HL-60 (cell line): ENCODE measurements at regions not wholly inside any gene's neighbourhood (a gene's known extent, or its start where the extent isn't known, plus 50 kb on each side); places are given as distances from the start of the nearest gene placed in this dataset.

Source experiments
- POLR2AphosphoS5 ChIP-seq: IDR thresholded peaks from 2 replicates; pipeline ENCODE4 v1.6.1; 2012; ENCODE audit warnings: low read depth
- TF ChIP-seq, protein P1 (sequence below): IDR thresholded peaks from one replicate; pipeline ENCODE4 v1.5.1; 2011; ENCODE audit warnings: low read length, control low read depth, inconsistent platforms; ENCODE audit not compliant: insufficient read depth
- TF ChIP-seq, protein P2 (sequence below): IDR thresholded peaks from 2 replicates; pipeline ENCODE4 v1.6.1; 2012; ENCODE audit warnings: low read depth; ENCODE audit not compliant: insufficient replicate concordance

DNA sequence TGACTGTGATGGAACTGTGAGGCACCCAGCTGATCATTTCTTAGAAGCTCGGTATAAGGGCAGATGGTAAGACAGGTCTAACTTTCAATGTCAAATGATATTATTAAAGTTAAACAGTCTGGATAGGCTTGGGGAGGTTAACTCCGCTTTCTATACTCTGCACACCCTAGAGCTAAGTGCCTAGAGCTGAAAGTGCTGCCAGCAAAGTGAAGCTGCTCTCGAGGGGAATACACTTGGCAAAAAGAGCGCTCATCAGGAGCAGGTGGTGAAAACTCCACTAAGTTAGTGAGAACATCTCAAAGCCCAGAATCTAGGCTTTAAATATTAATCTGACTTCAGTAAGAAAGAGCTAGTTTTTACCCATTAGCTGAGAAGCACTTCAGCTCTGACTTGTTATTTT is 349.6 kb upstream of the SLC30A5 start:
- TF ChIP-seq, protein P1, sequence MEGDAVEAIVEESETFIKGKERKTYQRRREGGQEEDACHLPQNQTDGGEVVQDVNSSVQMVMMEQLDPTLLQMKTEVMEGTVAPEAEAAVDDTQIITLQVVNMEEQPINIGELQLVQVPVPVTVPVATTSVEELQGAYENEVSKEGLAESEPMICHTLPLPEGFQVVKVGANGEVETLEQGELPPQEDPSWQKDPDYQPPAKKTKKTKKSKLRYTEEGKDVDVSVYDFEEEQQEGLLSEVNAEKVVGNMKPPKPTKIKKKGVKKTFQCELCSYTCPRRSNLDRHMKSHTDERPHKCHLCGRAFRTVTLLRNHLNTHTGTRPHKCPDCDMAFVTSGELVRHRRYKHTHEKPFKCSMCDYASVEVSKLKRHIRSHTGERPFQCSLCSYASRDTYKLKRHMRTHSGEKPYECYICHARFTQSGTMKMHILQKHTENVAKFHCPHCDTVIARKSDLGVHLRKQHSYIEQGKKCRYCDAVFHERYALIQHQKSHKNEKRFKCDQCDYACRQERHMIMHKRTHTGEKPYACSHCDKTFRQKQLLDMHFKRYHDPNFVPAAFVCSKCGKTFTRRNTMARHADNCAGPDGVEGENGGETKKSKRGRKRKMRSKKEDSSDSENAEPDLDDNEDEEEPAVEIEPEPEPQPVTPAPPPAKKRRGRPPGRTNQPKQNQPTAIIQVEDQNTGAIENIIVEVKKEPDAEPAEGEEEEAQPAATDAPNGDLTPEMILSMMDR = no peak
- no peak for TF ChIP-seq POLR2AphosphoS5
- TF ChIP-seq, protein P2, sequence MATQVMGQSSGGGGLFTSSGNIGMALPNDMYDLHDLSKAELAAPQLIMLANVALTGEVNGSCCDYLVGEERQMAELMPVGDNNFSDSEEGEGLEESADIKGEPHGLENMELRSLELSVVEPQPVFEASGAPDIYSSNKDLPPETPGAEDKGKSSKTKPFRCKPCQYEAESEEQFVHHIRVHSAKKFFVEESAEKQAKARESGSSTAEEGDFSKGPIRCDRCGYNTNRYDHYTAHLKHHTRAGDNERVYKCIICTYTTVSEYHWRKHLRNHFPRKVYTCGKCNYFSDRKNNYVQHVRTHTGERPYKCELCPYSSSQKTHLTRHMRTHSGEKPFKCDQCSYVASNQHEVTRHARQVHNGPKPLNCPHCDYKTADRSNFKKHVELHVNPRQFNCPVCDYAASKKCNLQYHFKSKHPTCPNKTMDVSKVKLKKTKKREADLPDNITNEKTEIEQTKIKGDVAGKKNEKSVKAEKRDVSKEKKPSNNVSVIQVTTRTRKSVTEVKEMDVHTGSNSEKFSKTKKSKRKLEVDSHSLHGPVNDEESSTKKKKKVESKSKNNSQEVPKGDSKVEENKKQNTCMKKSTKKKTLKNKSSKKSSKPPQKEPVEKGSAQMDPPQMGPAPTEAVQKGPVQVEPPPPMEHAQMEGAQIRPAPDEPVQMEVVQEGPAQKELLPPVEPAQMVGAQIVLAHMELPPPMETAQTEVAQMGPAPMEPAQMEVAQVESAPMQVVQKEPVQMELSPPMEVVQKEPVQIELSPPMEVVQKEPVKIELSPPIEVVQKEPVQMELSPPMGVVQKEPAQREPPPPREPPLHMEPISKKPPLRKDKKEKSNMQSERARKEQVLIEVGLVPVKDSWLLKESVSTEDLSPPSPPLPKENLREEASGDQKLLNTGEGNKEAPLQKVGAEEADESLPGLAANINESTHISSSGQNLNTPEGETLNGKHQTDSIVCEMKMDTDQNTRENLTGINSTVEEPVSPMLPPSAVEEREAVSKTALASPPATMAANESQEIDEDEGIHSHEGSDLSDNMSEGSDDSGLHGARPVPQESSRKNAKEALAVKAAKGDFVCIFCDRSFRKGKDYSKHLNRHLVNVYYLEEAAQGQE = no peak
